ENCODE measurements at regions not wholly inside any gene's neighbourhood (a gene's known extent, or its start where the extent isn't known, plus 50 kb on each side); places are given as distances from the start of the nearest gene placed in this dataset.

GRCh38 chr11:103625624-103625965 is 410.8 kb upstream of the DDI1 start:
- Histone ChIP-seq H3K79me2 (ENCODE audit: low read depth) (no peaks in the 10 kb centered on the region), H3K27ac (peak overlapping the region; percentile 98), H3K27me3 (ENCODE audit: insufficient read depth, low read depth) (no peaks in the 10 kb centered on the region), H3K4me2 (peak overlapping the region; percentile 29), H3K4me3 (no peak overlapping the region), H3K9me3 (ENCODE audit: insufficient read depth, low read depth) (peaks cover 9% of the 10 kb centered on the region; the same call in 1 of the 2 replicates), H3K4me1 (replicated peaks; ENCODE audit: insufficient read depth) (peaks cover 44% of the 10 kb centered on the region), H4K20me1 (ENCODE audit: insufficient read depth) (no peaks in the 10 kb centered on the region), H3F3A (ENCODE audit: insufficient read depth, low read depth) (peaks cover 33% of the 10 kb centered on the region), H3K36me3 (ENCODE audit: low read depth) (no peaks in the 10 kb centered on the region; the same call in 1 of the 2 replicates), H3K9me2 (ENCODE audit: insufficient read depth) (no peaks in the 10 kb centered on the region), H2AFZ (no peak overlapping the region)
- BruUV-seq (replicated peaks), result no TSS peak
- CTCF ChIA-PET, result no interaction called here
- POLR2A ChIA-PET (ENCODE audit: unreplicated experiment), result no interaction called here
- peak in 1 of 2 experiments; percentile 55 for DNase-seq
- no peak for TF ChIP-seq EZH2 (IDR thresholded peaks at IDR 0.05; ENCODE audit: low read depth)
- no peak for TF ChIP-seq CTCF (conservative IDR thresholded peaks at IDR 0.05)
- intact Hi-C loops (cut with micrococcal nuclease; ENCODE audit: unreplicated experiment), result loop anchor here (1.0 kb wide), 2 partner anchors 100 to 298 kb away; no protein-coding TSS in a partner anchor

GRCh38 chr11:103628121-103628520 is 408.3 kb upstream of the DDI1 start:
- Histone ChIP-seq H2AFZ (no peak overlapping the region), H3K79me2 (ENCODE audit: low read depth) (no peaks in the 10 kb centered on the region), H4K20me1 (ENCODE audit: insufficient read depth) (no peaks in the 10 kb centered on the region), H3K4me2 (no peak overlapping the region), H3K4me1 (replicated peaks; ENCODE audit: insufficient read depth) (peaks cover 48% of the 10 kb centered on the region), H3K9me2 (ENCODE audit: insufficient read depth) (no peaks in the 10 kb centered on the region), H3K27ac (no peak overlapping the region), H3K36me3 (ENCODE audit: low read depth) (no peaks in the 10 kb centered on the region), H3F3A (ENCODE audit: insufficient read depth, low read depth) (peaks cover 33% of the 10 kb centered on the region), H3K9me3 (ENCODE audit: insufficient read depth, low read depth) (peaks cover 9% of the 10 kb centered on the region; the same call in 1 of the 2 replicates), H3K27me3 (ENCODE audit: insufficient read depth, low read depth) (no peaks in the 10 kb centered on the region), H3K4me3 (no peak overlapping the region)
- CTCF ChIA-PET, result no interaction called here
- intact Hi-C loops (cut with micrococcal nuclease; ENCODE audit: unreplicated experiment), result no loop called here
- DNase-seq, result no peak
- TF ChIP-seq EZH2 (IDR thresholded peaks at IDR 0.05; ENCODE audit: low read depth) (no peak), CTCF (conservative IDR thresholded peaks at IDR 0.05) (no peak)
- POLR2A ChIA-PET (ENCODE audit: unreplicated experiment), result no interaction called here
- no TSS peak for BruUV-seq (replicated peaks)

GRCh38 chr11:103631841-103632240 is 404.6 kb upstream of the DDI1 start:
- Histone ChIP-seq H3K4me3 (no peak overlapping the region), H3K27me3 (ENCODE audit: insufficient read depth, low read depth) (no peaks in the 10 kb centered on the region), H3K36me3 (ENCODE audit: low read depth) (no peaks in the 10 kb centered on the region), H3K79me2 (ENCODE audit: low read depth) (no peaks in the 10 kb centered on the region), H3K4me1 (replicated peaks; ENCODE audit: insufficient read depth) (peaks cover 11% of the 10 kb centered on the region), H3K4me2 (no peak overlapping the region), H2AFZ (no peak overlapping the region; the same call in 1 of the 2 replicates), H3F3A (ENCODE audit: insufficient read depth, low read depth) (peaks cover 2% of the 10 kb centered on the region; the same call in 1 of the 2 replicates), H4K20me1 (ENCODE audit: insufficient read depth) (no peaks in the 10 kb centered on the region), H3K27ac (no peak overlapping the region), H3K9me2 (ENCODE audit: insufficient read depth) (no peaks in the 10 kb centered on the region), H3K9me3 (ENCODE audit: insufficient read depth, low read depth) (peaks cover 9% of the 10 kb centered on the region; the same call in 1 of the 2 replicates)
- BruUV-seq (replicated peaks), result no TSS peak
- intact Hi-C loops (cut with micrococcal nuclease; ENCODE audit: unreplicated experiment), result no loop called here
- no peak for TF ChIP-seq EZH2 (IDR thresholded peaks at IDR 0.05; ENCODE audit: low read depth)
- TF ChIP-seq CTCF (conservative IDR thresholded peaks at IDR 0.05), result no peak
- POLR2A ChIA-PET (ENCODE audit: unreplicated experiment), result no interaction called here
- no peak for DNase-seq
- CTCF ChIA-PET, result no interaction called here

Data from PC-9 (cell line).